Testis (tissue), 2 donors: ENCODE measurements at regions not wholly inside any gene's neighbourhood (a gene's known extent, or its start where the extent isn't known, plus 50 kb on each side); places are given as distances from the start of the nearest gene placed in this dataset.

Source experiments
- CTCF ChIP-seq, 3 experiments: fragments of 450-650 bp in 2 of 3; fragments of 200-600 bp in 1 of 3; sonication (generic) in 1 of 3; IDR thresholded peaks; one replicate each; pipeline ENCODE4 v1.5.1; 2016 to 2019; ENCODE audit warnings: antibody characterized with exemption in 3 of 3, mild to moderate bottlenecking in 2 of 3, moderate library complexity in 1 of 3
- POLR2A ChIP-seq: fragments of 450-650 bp; IDR thresholded peaks from one replicate; pipeline ENCODE4 v1.6.1; 2017; ENCODE audit warnings: antibody characterized with exemption, mild to moderate bottlenecking, moderate library complexity

GRCh38 chr11:42727879-42728278, 583.9 kb upstream of the API5 start:
- no peak for TF ChIP-seq POLR2A
- TF ChIP-seq CTCF (IDR thresholded peaks at IDR 0.05), result no peak
